ENCODE measurements at regions not wholly inside any gene's neighbourhood (a gene's known extent, or its start where the extent isn't known, plus 50 kb on each side); places are given as distances from the start of the nearest gene placed in this dataset.
"Not testable (repeated sequence)": the region's sequence is repeated elsewhere in the genome, so short reads cannot be mapped to it uniquely, and the experiment has no call there.

DNA sequence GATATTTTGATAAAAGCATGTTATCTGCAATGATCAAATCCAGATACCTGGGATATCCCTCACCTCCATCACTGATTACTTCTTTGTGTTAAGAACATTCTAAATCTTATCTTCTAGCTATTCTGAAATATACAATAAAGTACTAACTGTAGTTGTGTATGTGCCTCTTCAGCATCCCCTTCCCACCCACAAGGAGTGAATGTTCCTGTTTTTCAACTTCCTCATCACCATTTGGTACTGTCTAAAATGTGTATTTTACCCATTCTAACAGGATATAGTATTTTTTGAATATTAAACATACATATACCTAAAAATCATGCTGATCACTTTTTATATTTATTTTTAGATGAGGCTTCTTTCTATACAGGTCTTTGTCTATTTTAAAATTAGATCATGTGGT lies 1252.6 kb downstream of the TMEM121 start:
- no peak overlapping the region for H3K4me3 ChIP-seq (ENCODE audit: low read depth, low read length)
- TF ChIP-seq, protein P1, sequence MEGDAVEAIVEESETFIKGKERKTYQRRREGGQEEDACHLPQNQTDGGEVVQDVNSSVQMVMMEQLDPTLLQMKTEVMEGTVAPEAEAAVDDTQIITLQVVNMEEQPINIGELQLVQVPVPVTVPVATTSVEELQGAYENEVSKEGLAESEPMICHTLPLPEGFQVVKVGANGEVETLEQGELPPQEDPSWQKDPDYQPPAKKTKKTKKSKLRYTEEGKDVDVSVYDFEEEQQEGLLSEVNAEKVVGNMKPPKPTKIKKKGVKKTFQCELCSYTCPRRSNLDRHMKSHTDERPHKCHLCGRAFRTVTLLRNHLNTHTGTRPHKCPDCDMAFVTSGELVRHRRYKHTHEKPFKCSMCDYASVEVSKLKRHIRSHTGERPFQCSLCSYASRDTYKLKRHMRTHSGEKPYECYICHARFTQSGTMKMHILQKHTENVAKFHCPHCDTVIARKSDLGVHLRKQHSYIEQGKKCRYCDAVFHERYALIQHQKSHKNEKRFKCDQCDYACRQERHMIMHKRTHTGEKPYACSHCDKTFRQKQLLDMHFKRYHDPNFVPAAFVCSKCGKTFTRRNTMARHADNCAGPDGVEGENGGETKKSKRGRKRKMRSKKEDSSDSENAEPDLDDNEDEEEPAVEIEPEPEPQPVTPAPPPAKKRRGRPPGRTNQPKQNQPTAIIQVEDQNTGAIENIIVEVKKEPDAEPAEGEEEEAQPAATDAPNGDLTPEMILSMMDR (conservative IDR thresholded peaks at IDR 0.05; ENCODE audit: low read depth, low read length), result no peak
- no peak for DNase-seq (ENCODE audit: low read depth)

DNA sequence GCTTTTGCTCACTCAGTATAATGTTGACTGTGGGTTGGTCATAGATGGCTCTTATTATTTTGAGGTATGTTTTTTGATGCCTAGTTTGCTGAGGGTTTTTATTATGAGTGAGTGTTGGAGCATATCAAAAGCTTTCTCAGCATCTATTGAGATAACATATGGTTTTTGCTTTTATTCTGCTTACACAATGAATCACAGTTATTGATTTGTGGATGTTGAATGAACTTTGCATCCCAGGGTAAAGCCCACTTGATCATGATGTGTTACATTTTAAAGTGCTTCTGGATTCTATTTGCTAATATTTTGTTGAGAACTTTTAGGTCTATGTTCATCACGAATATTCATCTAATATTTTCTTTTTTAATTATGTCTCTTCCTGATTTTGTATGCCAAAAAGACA lies 1260.3 kb downstream of the TMEM121 start:
- TF ChIP-seq, protein P1 (conservative IDR thresholded peaks at IDR 0.05; ENCODE audit: low read depth, low read length), result no peak
- no peak overlapping the region for H3K4me3 ChIP-seq (ENCODE audit: low read depth, low read length)
- no peak for DNase-seq (ENCODE audit: low read depth)

DNA sequence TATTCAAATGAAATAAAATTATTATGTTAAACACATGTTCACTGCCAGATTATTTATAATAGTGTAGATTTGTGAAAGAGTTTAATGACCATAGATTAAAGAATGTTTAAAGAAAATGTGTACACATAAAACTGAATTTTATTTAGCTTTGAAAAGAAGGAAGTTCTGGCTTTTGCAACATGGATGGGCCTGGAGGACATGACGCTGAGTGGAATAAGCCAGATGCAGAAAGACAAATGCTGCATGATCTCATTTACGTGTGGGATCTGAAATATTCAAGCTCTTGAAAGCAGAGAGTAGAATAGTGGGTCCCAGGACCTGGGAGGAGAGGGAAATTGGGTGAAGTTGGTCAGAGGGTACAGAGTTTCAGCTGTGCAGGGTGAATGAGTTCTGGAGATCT lies 1261.2 kb downstream of the TMEM121 start:
- DNase-seq (ENCODE audit: low read depth), result no peak
- TF ChIP-seq, protein P1 (conservative IDR thresholded peaks at IDR 0.05; ENCODE audit: low read depth, low read length), result no peak
- no peak overlapping the region for H3K4me3 ChIP-seq (ENCODE audit: low read depth, low read length)

DNA sequence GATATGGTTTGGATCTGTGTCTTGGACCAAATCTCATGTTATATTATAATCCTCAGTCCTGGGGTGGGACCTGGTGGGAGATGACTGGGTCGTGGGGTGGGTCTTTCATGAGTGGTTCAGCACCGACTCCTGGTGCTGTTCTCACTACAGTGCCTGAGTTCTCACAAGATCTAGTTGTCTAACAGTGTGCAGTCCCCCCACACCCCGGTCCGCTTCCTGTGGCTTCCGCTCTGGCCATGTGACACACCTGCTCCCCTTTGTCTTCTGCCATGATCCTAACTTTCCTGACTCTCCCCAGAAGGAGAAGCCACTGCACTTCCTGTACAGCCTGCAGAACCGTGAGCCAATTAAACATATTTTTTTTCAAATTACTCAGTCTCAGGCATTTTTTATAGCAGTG lies 1262.2 kb downstream of the TMEM121 start:
- TF ChIP-seq, protein P1 (conservative IDR thresholded peaks at IDR 0.05; ENCODE audit: low read depth, low read length), result no peak
- no peak for DNase-seq (ENCODE audit: low read depth)

DNA sequence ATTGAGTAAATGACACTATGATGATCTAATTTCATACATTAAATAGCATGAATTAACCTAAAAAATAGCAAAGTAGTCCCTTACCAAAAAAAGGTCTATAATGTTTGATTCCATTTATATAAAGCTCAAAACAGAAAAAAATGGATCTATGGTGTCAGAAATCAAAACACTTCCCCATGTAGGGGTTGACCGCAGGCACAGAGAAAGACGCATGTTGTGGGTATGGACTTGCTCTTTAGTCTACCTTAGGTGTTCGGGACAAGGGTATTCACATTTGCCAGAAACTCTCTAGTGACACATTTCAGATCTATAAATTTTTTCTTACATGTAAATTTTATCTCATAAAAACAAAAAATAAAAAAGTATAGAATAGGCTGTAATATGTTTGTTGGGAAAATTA lies 1262.9 kb downstream of the TMEM121 start:
- TF ChIP-seq, protein P1 (conservative IDR thresholded peaks at IDR 0.05; ENCODE audit: low read depth, low read length), result no peak
- no peak for DNase-seq (ENCODE audit: low read depth)
- no peak overlapping the region for H3K4me3 ChIP-seq (ENCODE audit: low read depth, low read length)

More for the DNA sequence above, 1262.2 kb downstream of the TMEM121 start:
- H3K4me3 ChIP-seq (ENCODE audit: low read depth, low read length), result no peak overlapping the region

DNA sequence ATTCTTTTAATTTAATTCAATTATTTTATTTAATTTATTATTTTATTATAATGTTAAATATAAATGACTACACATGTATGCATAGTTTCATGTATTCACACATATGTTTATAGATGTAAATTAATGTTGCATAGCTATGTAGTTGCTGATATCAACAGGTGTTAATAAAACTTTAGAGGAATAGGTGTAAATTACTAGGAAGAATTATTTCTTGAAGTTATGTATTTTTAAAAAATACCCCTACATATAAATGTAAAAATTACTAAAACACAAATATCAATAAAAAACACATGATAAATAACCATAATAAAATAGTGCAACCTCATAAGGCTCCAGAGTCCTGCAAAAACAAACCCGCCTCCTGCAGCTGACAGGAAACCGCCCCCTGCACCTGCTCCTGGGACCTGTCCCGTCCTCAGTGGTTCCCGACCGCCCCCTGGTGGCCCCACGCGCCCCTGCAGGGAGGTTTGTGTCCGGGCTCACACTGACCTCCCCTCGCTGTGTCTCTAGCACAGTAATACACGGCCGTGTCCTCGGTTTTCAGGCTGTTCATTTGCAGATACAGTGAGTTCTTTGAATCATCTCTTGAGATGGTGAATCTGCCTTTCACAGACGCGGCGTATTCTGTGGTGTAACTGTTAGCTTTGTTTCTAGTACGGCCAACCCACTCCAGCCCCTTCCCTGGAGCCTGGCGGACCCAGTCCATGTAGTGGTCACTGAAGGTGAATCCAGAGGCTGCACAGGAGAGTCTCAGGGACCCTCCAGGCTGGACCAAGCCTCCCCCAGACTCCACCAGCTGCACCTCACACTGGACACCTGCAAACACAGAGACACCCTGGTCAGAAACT lies 1264.0 kb downstream of the TMEM121 start:
- no peak overlapping the region for H3K4me3 ChIP-seq (ENCODE audit: low read depth, low read length)
- DNase-seq (ENCODE audit: low read depth), result no peak
- TF ChIP-seq, protein P1 (conservative IDR thresholded peaks at IDR 0.05; ENCODE audit: low read depth, low read length), result peak; percentile 86

DNA sequence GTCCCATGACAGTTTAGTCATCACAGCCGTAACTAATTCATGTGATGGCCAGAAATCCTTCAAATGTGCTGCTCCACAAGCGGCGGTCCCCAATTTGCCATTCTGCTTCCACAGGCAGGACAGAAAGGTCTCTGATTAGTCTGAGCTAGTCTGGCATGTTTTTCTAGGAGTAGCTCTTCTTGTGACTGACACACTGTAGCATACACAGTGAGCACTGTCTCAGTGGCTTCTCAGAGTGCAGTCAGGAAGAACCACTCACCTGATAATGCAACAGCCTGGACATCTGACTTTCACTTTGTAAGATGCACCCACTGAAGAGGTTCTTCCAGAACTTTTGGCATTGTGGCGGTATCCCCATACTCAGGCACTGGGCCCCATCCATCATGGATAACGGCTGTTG lies 1266.2 kb downstream of the TMEM121 start:
- no peak for DNase-seq (ENCODE audit: low read depth)
- H3K4me3 ChIP-seq (ENCODE audit: low read depth, low read length), result no peak overlapping the region
- TF ChIP-seq, protein P1 (conservative IDR thresholded peaks at IDR 0.05; ENCODE audit: low read depth, low read length), result no peak

DNA sequence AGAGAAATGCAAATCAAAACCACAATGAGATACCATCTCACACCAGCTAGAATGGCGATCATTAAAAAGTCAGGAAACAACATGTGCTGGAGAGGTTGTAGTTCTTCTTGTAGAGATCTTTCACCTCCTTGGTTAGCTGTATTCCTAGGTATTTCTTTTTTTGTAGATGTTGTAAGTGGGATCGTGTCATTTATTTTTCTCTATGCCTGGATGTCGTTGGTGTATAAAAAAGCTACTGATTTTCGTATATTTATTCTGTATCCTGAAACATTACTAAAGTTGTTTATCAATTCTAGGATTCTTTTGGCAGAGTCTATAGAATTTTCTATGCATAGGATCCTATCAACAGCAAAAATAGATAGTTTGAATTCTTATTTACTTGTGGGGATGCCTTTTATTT lies 1271.8 kb downstream of the TMEM121 start:
- not testable (repeated sequence) for DNase-seq (ENCODE audit: low read depth); H3K4me3 ChIP-seq (ENCODE audit: low read depth, low read length)
